Nephron progenitor cell (in vitro differentiated cells): ENCODE measurements at regions not wholly inside any gene's neighbourhood (a gene's known extent, or its start where the extent isn't known, plus 50 kb on each side); places are given as distances from the start of the nearest gene placed in this dataset.

Experiments used
- DNase-seq: peaks from one replicate; pipeline ENCODE4 v3.0.0; 2021
- H3K27ac Mint-ChIP-seq: 2 replicates; pipeline ENCODE4 v1.8.0; 2021; ENCODE audit warnings: mild to moderate bottlenecking, moderate library complexity, mixed read lengths
- H3K27me3 Mint-ChIP-seq: 2 replicates; pipeline ENCODE4 v1.8.0; 2021; ENCODE audit warnings: mild to moderate bottlenecking, low read depth, mixed read lengths; ENCODE audit not compliant: poor library complexity
- H3K36me3 Mint-ChIP-seq: 2 replicates; pipeline ENCODE4 v1.8.0; 2021; ENCODE audit warnings: low read depth, mixed read lengths
- H3K4me1 Mint-ChIP-seq: 2 replicates; pipeline ENCODE4 v1.8.0; 2021; ENCODE audit warnings: mixed read lengths
- H3K4me3 Mint-ChIP-seq: 2 replicates; pipeline ENCODE4 v1.8.0; 2021; ENCODE audit warnings: mild to moderate bottlenecking, moderate library complexity, mixed read lengths
- H3K9me3 Mint-ChIP-seq: 2 replicates; pipeline ENCODE4 v1.8.0; 2021; ENCODE audit warnings: mild to moderate bottlenecking, moderate library complexity, mixed read lengths
- CTCF ChIP-seq: fragments of 200-600 bp; sonication (generic); IDR thresholded peaks from 2 replicates; pipeline ENCODE4 v1.5.0; 2021; ENCODE audit warnings: antibody characterized with exemption

- Mint-ChIP-seq H3K27me3 (peaks cover 9% of the 10 kb centered on the region), H3K4me1 (peaks cover 50% of the 10 kb centered on the region), H3K27ac (no peak overlapping the region), H3K36me3 (peaks cover 5% of the 10 kb centered on the region), H3K4me3 (no peak overlapping the region), H3K9me3 (peaks cover 18% of the 10 kb centered on the region)
- TF ChIP-seq CTCF: no peak
- DNase-seq: no peak
These were observed 276.0 kb upstream of the NR5A2 start for GRCh38 chr1:199751506-199751905.

GRCh38 chr1:199751962-199752687 is 275.4 kb upstream of the NR5A2 start:
- DNase-seq: no peak
- Mint-ChIP-seq H3K4me3 (no peak overlapping the region), H3K36me3 (peaks cover 5% of the 10 kb centered on the region), H3K9me3 (peaks cover 18% of the 10 kb centered on the region), H3K4me1 (peaks cover 44% of the 10 kb centered on the region), H3K27ac (peak overlapping the region; percentile 58), H3K27me3 (peaks cover 9% of the 10 kb centered on the region)
- no peak for TF ChIP-seq CTCF

GRCh38 chr1:199752688-199753027 is 274.9 kb upstream of the NR5A2 start:
- no peak for DNase-seq
- H3K27ac Mint-ChIP-seq: no peak overlapping the region
- peaks cover 5% of the 10 kb centered on the region for H3K36me3 Mint-ChIP-seq
- H3K27me3 Mint-ChIP-seq: peaks cover 9% of the 10 kb centered on the region
- peaks cover 18% of the 10 kb centered on the region for H3K9me3 Mint-ChIP-seq
- TF ChIP-seq CTCF: no peak
- no peak overlapping the region for H3K4me3 Mint-ChIP-seq
- H3K4me1 Mint-ChIP-seq: peaks cover 39% of the 10 kb centered on the region

- TF ChIP-seq CTCF: no peak
- no peak for DNase-seq
- Mint-ChIP-seq H3K27ac (no peak overlapping the region), H3K4me1 (peaks cover 31% of the 10 kb centered on the region), H3K4me3 (no peak overlapping the region), H3K27me3 (peaks cover 6% of the 10 kb centered on the region), H3K9me3 (peaks cover 18% of the 10 kb centered on the region), H3K36me3 (peaks cover 5% of the 10 kb centered on the region)
These were observed 274.0 kb upstream of the NR5A2 start for GRCh38 chr1:199753513-199753912.

- Mint-ChIP-seq H3K36me3 (peaks cover 5% of the 10 kb centered on the region), H3K9me3 (peaks cover 18% of the 10 kb centered on the region), H3K4me1 (peaks cover 30% of the 10 kb centered on the region), H3K27me3 (no peaks in the 10 kb centered on the region), H3K27ac (no peak overlapping the region), H3K4me3 (no peak overlapping the region)
- TF ChIP-seq CTCF: no peak
- no peak for DNase-seq
These were observed 271.4 kb upstream of the NR5A2 start for GRCh38 chr1:199756066-199756465.

GRCh38 chr1:199758626-199759255 is 268.8 kb upstream of the NR5A2 start:
- H3K9me3 Mint-ChIP-seq: peaks cover 6% of the 10 kb centered on the region
- peak overlapping the region; percentile 3 for H3K27ac Mint-ChIP-seq
- DNase-seq: no peak
- H3K4me1 Mint-ChIP-seq: peaks cover 39% of the 10 kb centered on the region
- TF ChIP-seq CTCF: no peak
- H3K4me3 Mint-ChIP-seq: no peak overlapping the region
- H3K36me3 Mint-ChIP-seq: peaks cover 2% of the 10 kb centered on the region
- H3K27me3 Mint-ChIP-seq: peaks cover 3% of the 10 kb centered on the region
